OCI-LY1 (cell line): ENCODE measurements at regions not wholly inside any gene's neighbourhood (a gene's known extent, or its start where the extent isn't known, plus 50 kb on each side); places are given as distances from the start of the nearest gene placed in this dataset.

Source experiments
- H2AFZ ChIP-seq: fragments of 200-600 bp; sonication (generic), shearing (Covaris generic); 2 replicates; pipeline ENCODE4 v1.6.0; 2014; ENCODE audit warnings: antibody characterized with exemption, mild to moderate bottlenecking, low read length
- H3F3A ChIP-seq: fragments of 200-600 bp; sonication (generic), shearing (Covaris generic); 2 replicates; pipeline ENCODE4 v1.6.0; 2014; ENCODE audit warnings: mild to moderate bottlenecking, antibody characterized with exemption, low read length, moderate library complexity; ENCODE audit not compliant: insufficient read depth
- H3K27ac ChIP-seq: fragments of 200-600 bp; sonication (generic); 2 replicates; pipeline ENCODE4 v1.5.1; 2014; ENCODE audit warnings: low read length, mixed run types, mild to moderate bottlenecking, low read depth; ENCODE audit not compliant: poor library complexity, severe bottlenecking
- H3K27me3 ChIP-seq: fragments of 200-600 bp; sonication (generic); 2 replicates; pipeline ENCODE4 v1.6.0; 2014; ENCODE audit warnings: antibody characterized with exemption, mild to moderate bottlenecking, low read length, moderate library complexity; ENCODE audit not compliant: insufficient read depth
- H3K36me3 ChIP-seq: fragments of 200-600 bp; sonication (generic); 2 replicates; pipeline ENCODE4 v1.6.1; 2014; ENCODE audit warnings: mild to moderate bottlenecking, antibody characterized with exemption, low read length, moderate library complexity, mixed read lengths; ENCODE audit not compliant: insufficient read depth
- H3K4me1 ChIP-seq: fragments of 200-600 bp; sonication (generic); 2 replicates; pipeline ENCODE4 v1.5.1; 2014; ENCODE audit warnings: mild to moderate bottlenecking, low read length, moderate library complexity; ENCODE audit not compliant: insufficient read depth, severe bottlenecking
- H3K4me2 ChIP-seq: fragments of 200-600 bp; sonication (generic), shearing (Covaris generic); 2 replicates; pipeline ENCODE4 v1.6.1; 2014; ENCODE audit warnings: low read length
- H3K4me3 ChIP-seq: fragments of 200-600 bp; sonication (generic); 2 replicates; pipeline ENCODE4 v1.5.1; 2014; ENCODE audit warnings: low read length, low read depth, mild to moderate bottlenecking, mixed read lengths; ENCODE audit not compliant: poor library complexity, severe bottlenecking
- H3K79me2 ChIP-seq: fragments of 200-600 bp; shearing (Covaris generic); 2 replicates; pipeline ENCODE4 v1.6.1; 2016; ENCODE audit warnings: mixed run types, low read length, mixed read lengths; ENCODE audit not compliant: insufficient read depth
- H3K9ac ChIP-seq: fragments of 200-600 bp; sonication (generic), shearing (Covaris generic); 2 replicates; pipeline ENCODE4 v1.6.1; 2014; ENCODE audit warnings: mild to moderate bottlenecking, low read length, mixed read lengths
- H3K9me2 ChIP-seq: fragments of 200-600 bp; sonication (generic), shearing (Covaris generic); 2 replicates; pipeline ENCODE4 v1.6.1; 2014; ENCODE audit warnings: low read depth, mild to moderate bottlenecking, low read length, mixed read lengths
- H3K9me3 ChIP-seq: fragments of 200-600 bp; shearing (Covaris generic); 2 replicates; pipeline ENCODE4 v1.6.1; 2014; ENCODE audit warnings: low read length, mixed read lengths
- H4K20me1 ChIP-seq: fragments of 200-600 bp; sonication (generic), shearing (Covaris generic); 2 replicates; pipeline ENCODE4 v1.6.0; 2016; ENCODE audit warnings: mild to moderate bottlenecking, low read length; ENCODE audit not compliant: insufficient read depth
- EZH2 ChIP-seq: fragments of 200-600 bp; sonication (generic), shearing (Covaris generic); IDR thresholded peaks from 2 replicates; pipeline ENCODE4 v1.8.0; 2017; ENCODE audit warnings: borderline replicate concordance, mixed run types, mild to moderate bottlenecking, antibody characterized with exemption, low read length, moderate library complexity, mixed read lengths
- TF ChIP-seq, protein P1 (sequence below): fragments of 200-600 bp; sonication (generic), shearing (Covaris generic); IDR thresholded peaks from 2 replicates; pipeline ENCODE4 v1.5.1; 2017; ENCODE audit warnings: mild to moderate bottlenecking, antibody characterized with exemption, low read length, moderate library complexity, mixed read lengths

DNA sequence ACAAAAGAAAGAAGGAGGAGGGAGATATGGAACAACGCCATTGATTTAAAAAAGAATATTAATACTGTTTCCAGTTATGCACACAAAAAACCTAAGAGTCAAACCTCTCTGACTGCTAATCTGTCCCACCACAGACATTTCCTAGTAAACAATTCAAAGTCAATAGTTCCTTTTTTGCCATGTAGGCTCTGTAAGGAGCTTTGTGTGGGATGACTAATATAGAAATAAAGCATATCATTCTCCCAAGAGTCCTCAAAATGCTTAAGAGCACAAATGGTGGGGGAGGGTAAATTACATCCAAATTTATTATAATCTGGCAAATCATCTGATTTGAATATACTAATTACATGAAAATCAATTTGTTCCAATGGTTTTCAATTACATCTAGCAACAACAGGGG lies 155.9 kb upstream of the CNTN4 start:
- Histone ChIP-seq H3K27ac (no peak overlapping the region), H3K27me3 (no peaks in the 10 kb centered on the region), H3K9me3 (no peaks in the 10 kb centered on the region), H3K36me3 (no peaks in the 10 kb centered on the region), H2AFZ (no peak overlapping the region), H3K9ac (no peak overlapping the region), H4K20me1 (no peaks in the 10 kb centered on the region), H3K9me2 (no peaks in the 10 kb centered on the region), H3K4me2 (no peak overlapping the region), H3K4me1 (no peaks in the 10 kb centered on the region), H3K4me3 (no peak overlapping the region), H3F3A (no peaks in the 10 kb centered on the region), H3K79me2 (no peaks in the 10 kb centered on the region)
- no peak for TF ChIP-seq EZH2
- TF ChIP-seq, protein P1, sequence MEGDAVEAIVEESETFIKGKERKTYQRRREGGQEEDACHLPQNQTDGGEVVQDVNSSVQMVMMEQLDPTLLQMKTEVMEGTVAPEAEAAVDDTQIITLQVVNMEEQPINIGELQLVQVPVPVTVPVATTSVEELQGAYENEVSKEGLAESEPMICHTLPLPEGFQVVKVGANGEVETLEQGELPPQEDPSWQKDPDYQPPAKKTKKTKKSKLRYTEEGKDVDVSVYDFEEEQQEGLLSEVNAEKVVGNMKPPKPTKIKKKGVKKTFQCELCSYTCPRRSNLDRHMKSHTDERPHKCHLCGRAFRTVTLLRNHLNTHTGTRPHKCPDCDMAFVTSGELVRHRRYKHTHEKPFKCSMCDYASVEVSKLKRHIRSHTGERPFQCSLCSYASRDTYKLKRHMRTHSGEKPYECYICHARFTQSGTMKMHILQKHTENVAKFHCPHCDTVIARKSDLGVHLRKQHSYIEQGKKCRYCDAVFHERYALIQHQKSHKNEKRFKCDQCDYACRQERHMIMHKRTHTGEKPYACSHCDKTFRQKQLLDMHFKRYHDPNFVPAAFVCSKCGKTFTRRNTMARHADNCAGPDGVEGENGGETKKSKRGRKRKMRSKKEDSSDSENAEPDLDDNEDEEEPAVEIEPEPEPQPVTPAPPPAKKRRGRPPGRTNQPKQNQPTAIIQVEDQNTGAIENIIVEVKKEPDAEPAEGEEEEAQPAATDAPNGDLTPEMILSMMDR: no peak

GRCh38 chr3:1943395-1944118 lies 155.1 kb upstream of the CNTN4 start:
- Histone ChIP-seq H3K9ac (no peak overlapping the region), H3K4me2 (no peak overlapping the region), H3F3A (no peaks in the 10 kb centered on the region), H2AFZ (no peak overlapping the region), H4K20me1 (no peaks in the 10 kb centered on the region), H3K27me3 (no peaks in the 10 kb centered on the region), H3K9me2 (no peaks in the 10 kb centered on the region), H3K4me3 (no peak overlapping the region), H3K27ac (no peak overlapping the region), H3K79me2 (no peaks in the 10 kb centered on the region), H3K9me3 (no peaks in the 10 kb centered on the region), H3K4me1 (no peaks in the 10 kb centered on the region), H3K36me3 (no peaks in the 10 kb centered on the region)
- TF ChIP-seq EZH2: no peak
- TF ChIP-seq, protein P1: no peak

DNA sequence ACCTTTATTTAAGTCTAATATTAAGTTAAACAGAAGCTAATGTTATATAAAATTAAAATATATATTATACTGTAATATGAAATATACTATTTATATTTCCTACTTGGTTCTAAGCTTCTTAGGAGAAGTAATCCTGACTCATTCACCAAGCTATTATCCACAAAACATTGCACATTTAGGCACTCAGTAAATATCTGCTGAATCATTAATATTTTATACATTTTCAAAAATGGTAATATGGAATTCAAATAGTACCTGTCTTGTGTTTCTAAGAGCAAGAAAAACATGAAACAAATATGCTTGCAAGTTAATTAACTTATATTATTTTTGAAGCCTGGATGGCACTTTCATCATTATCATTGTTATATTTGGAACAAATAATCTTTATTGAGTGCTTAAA lies 153.0 kb upstream of the CNTN4 start:
- Histone ChIP-seq H3K9me3 (no peaks in the 10 kb centered on the region), H3K9me2 (no peaks in the 10 kb centered on the region), H3K27ac (no peak overlapping the region), H4K20me1 (no peaks in the 10 kb centered on the region), H3K4me2 (no peak overlapping the region), H3K79me2 (no peaks in the 10 kb centered on the region), H3K4me3 (no peak overlapping the region), H3K9ac (no peak overlapping the region), H3K36me3 (no peaks in the 10 kb centered on the region), H3K27me3 (no peaks in the 10 kb centered on the region), H2AFZ (no peak overlapping the region), H3K4me1 (no peaks in the 10 kb centered on the region), H3F3A (no peaks in the 10 kb centered on the region)
- TF ChIP-seq, protein P1: no peak
- TF ChIP-seq EZH2: no peak
